Mesenchymal stem cell (in vitro differentiated cells and primary cell): ENCODE measurements at regions not wholly inside any gene's neighbourhood (a gene's known extent, or its start where the extent isn't known, plus 50 kb on each side); places are given as distances from the start of the nearest gene placed in this dataset.

Source experiments
- DNase-seq: peaks from one replicate; pipeline ENCODE4 v3.0.0-alpha.2; 2013
- H2AFZ ChIP-seq: one replicate; pipeline ENCODE4 v1.6.1; 2013; ENCODE audit warnings: low read depth, mild to moderate bottlenecking, control low read depth, inconsistent platforms, low read length, moderate library complexity
- H2AK5ac ChIP-seq: 2 replicates; pipeline ENCODE4 v1.6.1; 2013; ENCODE audit warnings: low read length, moderate library complexity, mild to moderate bottlenecking, inconsistent platforms; ENCODE audit not compliant: severe bottlenecking
- H2BK120ac ChIP-seq: one replicate; pipeline ENCODE4 v1.6.1; 2013; ENCODE audit warnings: low read depth, mild to moderate bottlenecking, inconsistent platforms, low read length, moderate library complexity
- H2BK12ac ChIP-seq, 2 experiments: one replicate each; pipeline ENCODE4 v1.6.1; 2013; ENCODE audit warnings: inconsistent platforms in 2 of 2, low read length in 2 of 2, mild to moderate bottlenecking in 2 of 2, moderate library complexity in 2 of 2, control low read depth in 1 of 2
- H2BK15ac ChIP-seq: one replicate; pipeline ENCODE4 v1.6.1; 2013; ENCODE audit warnings: mild to moderate bottlenecking, low read depth, inconsistent platforms; ENCODE audit not compliant: poor library complexity, severe bottlenecking
- H2BK5ac ChIP-seq: 2 replicates; pipeline ENCODE4 v1.6.1; 2013; ENCODE audit warnings: low read depth, mild to moderate bottlenecking, low read length, control low read depth, inconsistent platforms; ENCODE audit not compliant: poor library complexity, severe bottlenecking
- H3K14ac ChIP-seq, 2 experiments: one replicate each; pipeline ENCODE4 v1.6.1; 2013; ENCODE audit warnings: inconsistent platforms in 2 of 2, low read length in 2 of 2, control low read depth in 1 of 2, mild to moderate bottlenecking in 1 of 2, moderate library complexity in 1 of 2
- H3K18ac ChIP-seq, 2 experiments: one replicate each; pipeline ENCODE4 v1.6.1; 2013; ENCODE audit warnings: inconsistent platforms in 2 of 2, low read length in 2 of 2, control low read depth in 1 of 2, low read depth in 1 of 2, mild to moderate bottlenecking in 1 of 2
- H3K23ac ChIP-seq, 2 experiments: one replicate each; pipeline ENCODE4 v1.6.1; 2013; ENCODE audit warnings: inconsistent platforms in 2 of 2, low read length in 2 of 2, mild to moderate bottlenecking in 2 of 2, moderate library complexity in 2 of 2, control low read depth in 1 of 2
- H3K27ac ChIP-seq: 2 replicates; pipeline ENCODE4 v1.5.1; 2013; ENCODE audit warnings: mild to moderate bottlenecking, moderate library complexity, low read length, control low read depth, inconsistent platforms; ENCODE audit not compliant: poor library complexity, severe bottlenecking
- H3K27me3 ChIP-seq, 2 experiments: 2 replicates each; pipeline versions ENCODE4 v1.6.1 to v1.7.0; 2013; ENCODE audit warnings: low read length in 2 of 2, mild to moderate bottlenecking in 2 of 2, moderate library complexity in 2 of 2, control low read depth in 1 of 2, inconsistent platforms in 1 of 2; ENCODE audit not compliant: control insufficient read depth in 1 of 2, insufficient read depth in 1 of 2
- H3K36me3 ChIP-seq, 2 experiments: 2 replicates each; pipeline versions ENCODE4 v1.6.1 to v1.7.0; 2013; ENCODE audit warnings: low read length in 2 of 2, control low read depth in 1 of 2, inconsistent platforms in 1 of 2, low read depth in 1 of 2, mild to moderate bottlenecking in 1 of 2; ENCODE audit not compliant: insufficient read depth in 2 of 2, control insufficient read depth in 1 of 2
- H3K4ac ChIP-seq, 2 experiments: one replicate each; pipeline ENCODE4 v1.6.1; 2013; ENCODE audit warnings: inconsistent platforms in 2 of 2, low read length in 2 of 2, mild to moderate bottlenecking in 2 of 2, moderate library complexity in 2 of 2, control low read depth in 1 of 2, low read depth in 1 of 2
- H3K4me1 ChIP-seq: 2 replicates; pipeline ENCODE4 v1.6.1; 2013; ENCODE audit warnings: low read depth, low read length, control low read depth; ENCODE audit not compliant: control insufficient read depth, insufficient read depth
- H3K4me2 ChIP-seq: 2 replicates; pipeline ENCODE4 v1.6.1; 2013; ENCODE audit warnings: low read length, mild to moderate bottlenecking, inconsistent platforms; ENCODE audit not compliant: poor library complexity, severe bottlenecking
- H3K4me3 ChIP-seq, 2 experiments: 2 replicates each; pipeline versions ENCODE4 v1.5.1 to v1.7.0; 2013; ENCODE audit warnings: low read length in 2 of 2, mild to moderate bottlenecking in 2 of 2, control low read depth in 1 of 2, low read depth in 1 of 2; ENCODE audit not compliant: insufficient read depth in 1 of 2
- H3K79me1 ChIP-seq: replicated peaks from 2 replicates; pipeline ENCODE4 v1.6.1; 2013; ENCODE audit warnings: mild to moderate bottlenecking, control low read depth, low read length, inconsistent platforms; ENCODE audit not compliant: poor library complexity, severe bottlenecking
- H3K9ac ChIP-seq: 2 replicates; pipeline ENCODE4 v1.7.0; 2013; ENCODE audit warnings: mild to moderate bottlenecking, low read length, moderate library complexity
- H3K9me3 ChIP-seq: 2 replicates; pipeline ENCODE4 v1.7.0; 2013; ENCODE audit warnings: mild to moderate bottlenecking, low read length; ENCODE audit not compliant: control insufficient read depth
- H4K8ac ChIP-seq: one replicate; pipeline ENCODE4 v1.6.1; 2013; ENCODE audit warnings: inconsistent platforms, mild to moderate bottlenecking, low read length, moderate library complexity
- H4K91ac ChIP-seq: one replicate; pipeline ENCODE4 v1.6.1; 2013; ENCODE audit warnings: mild to moderate bottlenecking, low read length, inconsistent platforms
- WGBS: methylation state at CpG from one replicate; pipeline ENCODE4 v1.1.7; 2013; ENCODE audit warnings: mixed read lengths; 5-methylcytosine and 5-hydroxymethylcytosine counted together

DNA sequence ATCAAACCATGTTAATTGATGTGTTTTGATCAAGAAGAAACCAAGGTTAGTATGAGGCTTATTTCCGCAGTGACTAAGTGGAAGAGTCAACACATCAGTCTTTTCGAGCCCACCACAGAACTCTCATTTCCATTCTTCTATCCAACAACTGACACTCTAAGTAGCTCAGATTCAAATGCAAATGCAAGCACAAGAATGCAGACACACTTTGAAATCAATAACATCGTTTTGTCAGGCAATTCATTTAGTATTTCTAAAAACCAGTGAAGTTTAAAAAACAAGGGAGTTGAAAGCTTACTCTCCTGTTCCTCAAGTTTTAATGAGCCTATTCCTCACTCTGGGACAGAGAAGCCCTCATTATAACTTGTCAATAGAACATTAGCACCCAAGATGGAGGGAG is 433.1 kb downstream of the ZIC3 start:
- Histone ChIP-seq H2AFZ (no peak overlapping the region), H3K23ac (no peak overlapping the region), H4K8ac (no peak overlapping the region), H3K79me1 (no peaks in the 10 kb centered on the region), H3K9ac (no peak overlapping the region), H3K36me3 (no peaks in the 10 kb centered on the region), H3K27ac (no peak overlapping the region), H2AK5ac (no peak overlapping the region), H3K9me3 (no peaks in the 10 kb centered on the region), H2BK120ac (no peak overlapping the region), H3K27me3 (no peaks in the 10 kb centered on the region), H2BK15ac (no peak overlapping the region), H2BK12ac (no peak overlapping the region), H2BK5ac (no peak overlapping the region), H3K4ac (no peak overlapping the region), H3K18ac (no peak overlapping the region), H3K4me1 (no peaks in the 10 kb centered on the region), H3K4me2 (no peak overlapping the region), H3K4me3 (no peak overlapping the region), H4K91ac (no peak overlapping the region), H3K14ac (no peak overlapping the region)
- DNase-seq: no peak
- WGBS: 65% methylated on average over 3 of the region's 3 CpGs

DNA sequence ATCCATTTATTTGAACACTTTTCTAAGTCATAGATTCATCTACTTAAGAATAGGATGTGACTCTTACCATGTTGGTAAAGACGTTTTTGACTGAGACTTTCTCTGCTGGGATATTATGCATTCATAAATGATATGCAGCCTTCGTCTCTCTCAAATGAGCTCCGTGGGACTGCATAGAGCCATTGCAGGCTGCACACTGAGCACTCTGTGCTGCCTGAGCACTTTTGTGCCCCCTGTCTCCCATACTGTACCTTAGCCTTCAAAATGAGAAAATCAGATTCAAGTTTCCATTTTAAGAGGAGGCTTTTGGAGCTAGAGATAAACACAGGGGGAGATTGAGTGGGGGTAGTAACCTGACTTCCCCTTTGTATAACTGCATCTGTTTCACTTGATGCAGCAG is 433.6 kb downstream of the ZIC3 start:
- H4K91ac ChIP-seq: no peak overlapping the region
- no peak overlapping the region for H3K4me3 ChIP-seq
- no peaks in the 10 kb centered on the region for H3K9me3 ChIP-seq
- H3K4me2 ChIP-seq: no peak overlapping the region
- no peak overlapping the region for H3K14ac ChIP-seq
- no peak overlapping the region for H3K4ac ChIP-seq
- no peak overlapping the region for H2BK12ac ChIP-seq
- no peak overlapping the region for H3K18ac ChIP-seq
- no peak overlapping the region for H2AK5ac ChIP-seq
- 60% methylated on average over 1 of the region's 3 CpGs for WGBS
- DNase-seq: no peak
- H2BK120ac ChIP-seq: no peak overlapping the region
- no peaks in the 10 kb centered on the region for H3K27me3 ChIP-seq
- H2BK5ac ChIP-seq: no peak overlapping the region
- H2AFZ ChIP-seq: no peak overlapping the region
- H3K4me1 ChIP-seq: no peaks in the 10 kb centered on the region
- H3K36me3 ChIP-seq: no peaks in the 10 kb centered on the region
- H4K8ac ChIP-seq: no peak overlapping the region
- H3K79me1 ChIP-seq: no peaks in the 10 kb centered on the region
- H3K23ac ChIP-seq: no peak overlapping the region
- no peak overlapping the region for H2BK15ac ChIP-seq
- no peak overlapping the region for H3K9ac ChIP-seq
- no peak overlapping the region for H3K27ac ChIP-seq

DNA sequence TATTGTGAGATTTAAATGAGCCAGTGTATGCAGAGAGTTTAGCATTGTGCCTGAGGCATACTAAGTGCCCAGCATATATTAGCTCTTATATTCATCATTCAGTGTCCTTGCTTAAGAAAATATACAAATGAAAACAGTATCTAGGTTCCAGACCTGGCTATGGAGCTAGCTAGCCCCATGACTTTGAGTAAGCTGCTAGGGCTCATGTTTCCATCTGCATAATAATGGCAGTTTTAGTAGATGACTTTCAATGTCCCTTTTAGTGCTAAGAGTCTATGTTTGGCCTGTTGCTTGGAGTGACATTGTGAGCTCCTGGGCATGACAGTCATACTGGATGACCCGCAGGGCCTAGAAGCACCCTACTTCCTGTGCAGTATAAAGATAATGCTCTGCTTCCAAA is 435.3 kb downstream of the ZIC3 start:
- Histone ChIP-seq H3K14ac (no peak overlapping the region), H3K79me1 (no peaks in the 10 kb centered on the region), H3K27me3 (no peaks in the 10 kb centered on the region), H2BK15ac (no peak overlapping the region), H3K9me3 (no peaks in the 10 kb centered on the region), H2AK5ac (no peak overlapping the region), H2BK5ac (no peak overlapping the region), H3K9ac (no peak overlapping the region), H3K4me1 (no peaks in the 10 kb centered on the region), H3K4me3 (no peak overlapping the region), H4K91ac (no peak overlapping the region), H3K27ac (no peak overlapping the region), H2BK12ac (no peak overlapping the region), H4K8ac (no peak overlapping the region), H3K4me2 (no peak overlapping the region), H3K4ac (no peak overlapping the region), H2BK120ac (no peak overlapping the region), H3K18ac (no peak overlapping the region), H3K36me3 (no peaks in the 10 kb centered on the region), H2AFZ (no peak overlapping the region), H3K23ac (no peak overlapping the region)
- no CpG with 5 or more reads among the region's 1 CpG for WGBS
- DNase-seq: no peak

DNA sequence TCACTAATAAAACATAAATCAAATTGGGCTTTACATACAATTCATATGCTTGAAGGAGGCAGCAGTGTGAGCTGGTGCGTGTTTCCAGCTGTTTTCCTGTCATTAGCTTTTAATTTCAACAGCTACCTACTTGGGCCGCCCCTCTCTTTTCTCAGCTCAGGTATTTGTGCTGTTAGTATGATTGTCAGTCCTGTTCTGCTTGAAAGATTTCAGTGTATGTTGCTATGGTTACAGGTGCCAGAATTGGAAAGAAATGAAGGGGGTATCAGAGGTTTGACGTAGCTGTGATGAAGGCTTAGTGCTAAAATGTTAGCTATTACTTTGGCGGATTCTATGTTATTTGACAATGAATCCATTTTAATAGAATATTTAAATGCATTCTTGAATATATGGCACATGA is 440.3 kb downstream of the ZIC3 start:
- H3K27me3 ChIP-seq: no peaks in the 10 kb centered on the region
- WGBS: 82% methylated on average over 2 of the region's 4 CpGs
- no peaks in the 10 kb centered on the region for H3K9me3 ChIP-seq
- no peak overlapping the region for H2AFZ ChIP-seq
- H3K14ac ChIP-seq: no peak overlapping the region
- H3K79me1 ChIP-seq: no peaks in the 10 kb centered on the region
- no peak overlapping the region for H3K4me3 ChIP-seq
- H3K18ac ChIP-seq: no peak overlapping the region
- no peak overlapping the region for H3K27ac ChIP-seq
- no peaks in the 10 kb centered on the region for H3K4me1 ChIP-seq
- H3K4ac ChIP-seq: no peak overlapping the region
- no peak overlapping the region for H4K91ac ChIP-seq
- no peak overlapping the region for H4K8ac ChIP-seq
- H2AK5ac ChIP-seq: no peak overlapping the region
- no peak overlapping the region for H3K23ac ChIP-seq
- H3K4me2 ChIP-seq: no peak overlapping the region
- H3K9ac ChIP-seq: no peak overlapping the region
- DNase-seq: no peak
- H2BK15ac ChIP-seq: no peak overlapping the region
- no peak overlapping the region for H2BK5ac ChIP-seq
- H3K36me3 ChIP-seq: no peaks in the 10 kb centered on the region
- H2BK120ac ChIP-seq: no peak overlapping the region
- H2BK12ac ChIP-seq: no peak overlapping the region
